ENCODE measurements at regions not wholly inside any gene's neighbourhood (a gene's known extent, or its start where the extent isn't known, plus 50 kb on each side); places are given as distances from the start of the nearest gene placed in this dataset.

DNA sequence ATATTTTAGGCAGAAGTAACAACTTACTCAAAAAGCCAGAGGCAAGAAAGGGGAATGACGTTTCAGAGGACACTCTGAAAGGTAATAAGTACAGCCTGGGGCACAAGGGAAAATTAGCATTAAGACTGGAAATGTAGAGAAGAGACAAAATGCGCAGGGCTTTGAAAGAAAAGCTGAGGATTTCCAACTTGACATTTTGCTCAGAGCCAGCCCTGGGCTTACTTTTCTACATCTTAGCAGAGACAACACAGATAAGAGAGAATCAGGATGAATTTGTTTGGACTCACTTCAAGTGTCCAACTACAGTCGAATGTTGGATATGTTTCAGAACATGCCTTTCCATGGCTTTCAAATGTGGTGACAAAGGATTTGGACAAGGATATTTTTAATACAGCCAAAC lies 808.9 kb upstream of the LUZP2 start:
- Mint-ChIP-seq H3K36me3 (ENCODE audit: low read depth) (no peaks in the 10 kb centered on the region), H3K9me3 (peaks cover 2% of the 10 kb centered on the region), H3K4me3 (no peak overlapping the region), H3K27ac (no peak overlapping the region), H3K4me1 (ENCODE audit: low read depth) (no peaks in the 10 kb centered on the region), H3K27me3 (no peaks in the 10 kb centered on the region)
- no peak for DNase-seq
- Histone ChIP-seq H3K36me3 (ENCODE audit: insufficient read depth, low read length) (no peaks in the 10 kb centered on the region), H3K27ac (ENCODE audit: low read depth in 1 of 2, low read length in 2 of 2) (no peak overlapping the region), H3K27me3 (ENCODE audit: control insufficient read depth in 1 of 2, insufficient read depth in 2 of 2, low read length in 2 of 2) (no peaks in the 10 kb centered on the region), H3K9me3 (ENCODE audit: control insufficient read depth in 1 of 2, insufficient read depth in 1 of 2, low read length in 2 of 2) (no peaks in the 10 kb centered on the region), H3K4me1 (ENCODE audit: insufficient read depth, low read length) (no peaks in the 10 kb centered on the region), H3K4me3 (ENCODE audit: low read length) (no peak overlapping the region)
- ATAC-seq (ENCODE audit: poor library complexity), result no peak
- intact Hi-C loops (cut with DNase I, micrococcal nuclease), result no loop called here
- ChIA-PET POLR2A (no interaction called here), CTCF (no interaction called here)
- TF ChIP-seq, protein P1, sequence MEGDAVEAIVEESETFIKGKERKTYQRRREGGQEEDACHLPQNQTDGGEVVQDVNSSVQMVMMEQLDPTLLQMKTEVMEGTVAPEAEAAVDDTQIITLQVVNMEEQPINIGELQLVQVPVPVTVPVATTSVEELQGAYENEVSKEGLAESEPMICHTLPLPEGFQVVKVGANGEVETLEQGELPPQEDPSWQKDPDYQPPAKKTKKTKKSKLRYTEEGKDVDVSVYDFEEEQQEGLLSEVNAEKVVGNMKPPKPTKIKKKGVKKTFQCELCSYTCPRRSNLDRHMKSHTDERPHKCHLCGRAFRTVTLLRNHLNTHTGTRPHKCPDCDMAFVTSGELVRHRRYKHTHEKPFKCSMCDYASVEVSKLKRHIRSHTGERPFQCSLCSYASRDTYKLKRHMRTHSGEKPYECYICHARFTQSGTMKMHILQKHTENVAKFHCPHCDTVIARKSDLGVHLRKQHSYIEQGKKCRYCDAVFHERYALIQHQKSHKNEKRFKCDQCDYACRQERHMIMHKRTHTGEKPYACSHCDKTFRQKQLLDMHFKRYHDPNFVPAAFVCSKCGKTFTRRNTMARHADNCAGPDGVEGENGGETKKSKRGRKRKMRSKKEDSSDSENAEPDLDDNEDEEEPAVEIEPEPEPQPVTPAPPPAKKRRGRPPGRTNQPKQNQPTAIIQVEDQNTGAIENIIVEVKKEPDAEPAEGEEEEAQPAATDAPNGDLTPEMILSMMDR (IDR thresholded peaks at IDR 0.05), result no peak

- ATAC-seq (ENCODE audit: poor library complexity), result no peak
These were observed 808.4 kb upstream of the LUZP2 start for GRCh38 chr11:23688411-23688810.

GRCh38 chr11:23688835-23689234 lies 808.0 kb upstream of the LUZP2 start:
- Histone ChIP-seq H3K36me3 (ENCODE audit: insufficient read depth, low read length) (no peaks in the 10 kb centered on the region), H3K9me3 (ENCODE audit: control insufficient read depth in 1 of 2, insufficient read depth in 1 of 2, low read length in 2 of 2) (no peaks in the 10 kb centered on the region), H3K27ac (ENCODE audit: low read depth in 1 of 2, low read length in 2 of 2) (no peak overlapping the region), H3K4me1 (ENCODE audit: insufficient read depth, low read length) (no peaks in the 10 kb centered on the region), H3K4me3 (ENCODE audit: low read length) (no peak overlapping the region), H3K27me3 (ENCODE audit: control insufficient read depth in 1 of 2, insufficient read depth in 2 of 2, low read length in 2 of 2) (no peaks in the 10 kb centered on the region)
- no peak for ATAC-seq (ENCODE audit: poor library complexity)
- no peak overlapping the region for H3K4me3 Mint-ChIP-seq
- peaks cover 2% of the 10 kb centered on the region for H3K9me3 Mint-ChIP-seq
- POLR2A ChIA-PET, result no interaction called here
- peak in 1 of 14 experiments; percentile 14 for DNase-seq
- H3K4me1 Mint-ChIP-seq (ENCODE audit: low read depth), result no peaks in the 10 kb centered on the region
- intact Hi-C loops (cut with DNase I, micrococcal nuclease), result no loop called here
- H3K27ac Mint-ChIP-seq, result no peak overlapping the region
- TF ChIP-seq, protein P1 (IDR thresholded peaks at IDR 0.05), result no peak
- no peaks in the 10 kb centered on the region for H3K27me3 Mint-ChIP-seq
- H3K36me3 Mint-ChIP-seq (ENCODE audit: low read depth), result no peaks in the 10 kb centered on the region
- CTCF ChIA-PET, result no interaction called here

More at GRCh38 chr11:23688411-23688810, 808.4 kb upstream of the LUZP2 start:
- POLR2A ChIA-PET, result no interaction called here
- Mint-ChIP-seq H3K27ac (no peak overlapping the region), H3K4me1 (ENCODE audit: low read depth) (no peaks in the 10 kb centered on the region), H3K27me3 (no peaks in the 10 kb centered on the region), H3K4me3 (no peak overlapping the region), H3K9me3 (peaks cover 2% of the 10 kb centered on the region), H3K36me3 (ENCODE audit: low read depth) (no peaks in the 10 kb centered on the region)
- intact Hi-C loops (cut with DNase I, micrococcal nuclease), result no loop called here
- H3K27me3 ChIP-seq (ENCODE audit: control insufficient read depth in 1 of 2, insufficient read depth in 2 of 2, low read length in 2 of 2), result no peaks in the 10 kb centered on the region
- H3K4me1 ChIP-seq (ENCODE audit: insufficient read depth, low read length), result no peaks in the 10 kb centered on the region
- TF ChIP-seq, protein P1 (IDR thresholded peaks at IDR 0.05), result no peak
- no peaks in the 10 kb centered on the region for H3K9me3 ChIP-seq (ENCODE audit: control insufficient read depth in 1 of 2, insufficient read depth in 1 of 2, low read length in 2 of 2)
- H3K4me3 ChIP-seq (ENCODE audit: low read length), result no peak overlapping the region
- DNase-seq, result no peak
- no peaks in the 10 kb centered on the region for H3K36me3 ChIP-seq (ENCODE audit: insufficient read depth, low read length)
- CTCF ChIA-PET, result no interaction called here
- H3K27ac ChIP-seq (ENCODE audit: low read depth in 1 of 2, low read length in 2 of 2), result no peak overlapping the region
